ENCODE measurements at regions not wholly inside any gene's neighbourhood (a gene's known extent, or its start where the extent isn't known, plus 50 kb on each side); places are given as distances from the start of the nearest gene placed in this dataset.
A peak's percentile ranks its signal among the peaks of the same experiment; 100 is the strongest.
"Not testable (repeated sequence)": the region's sequence is repeated elsewhere in the genome, so short reads cannot be mapped to it uniquely, and the experiment has no call there.

DNA sequence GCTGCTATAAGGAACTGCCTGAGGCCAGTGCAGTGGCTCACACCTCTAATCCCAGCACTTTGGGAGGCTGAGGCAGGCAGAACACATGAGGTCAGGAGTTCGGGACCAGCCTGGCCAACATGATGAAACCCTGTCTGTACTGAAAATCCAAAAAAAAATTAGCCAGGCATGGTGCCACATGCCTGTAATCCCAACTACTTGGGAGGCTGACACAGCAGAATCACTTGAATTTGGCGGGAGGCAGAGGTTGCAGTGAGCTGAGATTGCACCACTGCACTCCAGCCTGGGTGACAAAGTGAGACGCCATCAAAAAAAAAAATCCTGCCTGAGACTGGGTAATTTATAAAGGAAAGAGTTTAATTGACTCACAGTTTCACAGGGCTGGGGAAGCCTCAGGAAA, 247.1 kb upstream of the GHR start:
- not testable (repeated sequence) for H3K36me3 ChIP-seq, H3K4me1 ChIP-seq, H3K9me3 ChIP-seq, H3K27ac ChIP-seq, H3K27me3 ChIP-seq, ATAC-seq, H3K4me3 ChIP-seq
- 82 to 89% methylated on average over 2 of the region's 3 CpGs for WGBS, 2 donors (ENCODE audit: low coverage in 1 of 2)
- TF ChIP-seq POLR2AphosphoS5 (IDR thresholded peaks at IDR 0.05): peak; percentile 14

DNA sequence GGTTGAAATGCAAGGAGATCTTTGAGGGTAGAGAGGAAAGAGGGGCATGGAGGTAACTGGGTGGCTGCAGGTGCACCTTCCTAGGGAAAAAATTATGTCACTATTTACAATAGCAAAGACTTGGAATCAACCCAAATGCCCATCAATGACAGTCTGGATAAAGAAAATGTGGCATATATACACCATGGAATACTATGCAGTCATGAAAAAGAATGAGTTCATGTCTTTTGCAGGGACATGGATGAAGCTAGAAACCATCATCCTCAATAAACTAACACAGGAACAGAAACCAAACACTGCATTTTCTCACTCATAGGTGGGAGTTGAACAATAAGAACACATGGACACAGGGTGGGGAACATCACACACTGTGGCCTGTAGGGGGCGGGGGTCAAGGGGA, 243.4 kb upstream of the GHR start:
- not testable (repeated sequence) for H3K36me3 ChIP-seq
- 0% methylated on average over 1 of the region's 1 CpG; no CpG with 5 or more reads in 1 of the 2 donors for WGBS, 2 donors (ENCODE audit: low coverage in 1 of 2)

DNA sequence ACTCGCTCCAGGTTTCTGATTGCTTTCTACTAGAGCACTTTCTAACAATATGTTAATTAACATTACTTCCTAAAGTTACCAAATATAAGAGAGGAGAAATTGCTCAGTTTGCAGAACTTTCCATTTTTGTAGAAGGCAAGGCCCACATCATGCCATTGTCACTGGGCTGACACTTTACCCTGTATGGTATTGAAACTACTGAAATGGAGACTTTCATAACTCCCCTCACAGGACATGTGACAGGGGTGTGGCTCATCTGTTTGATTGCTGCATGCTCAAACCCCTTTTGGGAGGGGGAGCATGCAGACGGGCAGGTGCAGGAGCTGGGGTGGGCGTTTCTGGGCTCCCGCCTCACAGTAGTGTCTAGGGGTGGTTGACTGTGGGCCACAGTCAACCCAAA, 206.3 kb upstream of the GHR start:
- Histone ChIP-seq H3K27ac (no peak overlapping the region), H3K27me3 (no peaks in the 10 kb centered on the region), H3K9me3 (no peaks in the 10 kb centered on the region), H3K36me3 (no peaks in the 10 kb centered on the region), H3K4me3 (no peak overlapping the region), H3K4me1 (no peaks in the 10 kb centered on the region)
- no peak for ATAC-seq
- TF ChIP-seq, protein P1, sequence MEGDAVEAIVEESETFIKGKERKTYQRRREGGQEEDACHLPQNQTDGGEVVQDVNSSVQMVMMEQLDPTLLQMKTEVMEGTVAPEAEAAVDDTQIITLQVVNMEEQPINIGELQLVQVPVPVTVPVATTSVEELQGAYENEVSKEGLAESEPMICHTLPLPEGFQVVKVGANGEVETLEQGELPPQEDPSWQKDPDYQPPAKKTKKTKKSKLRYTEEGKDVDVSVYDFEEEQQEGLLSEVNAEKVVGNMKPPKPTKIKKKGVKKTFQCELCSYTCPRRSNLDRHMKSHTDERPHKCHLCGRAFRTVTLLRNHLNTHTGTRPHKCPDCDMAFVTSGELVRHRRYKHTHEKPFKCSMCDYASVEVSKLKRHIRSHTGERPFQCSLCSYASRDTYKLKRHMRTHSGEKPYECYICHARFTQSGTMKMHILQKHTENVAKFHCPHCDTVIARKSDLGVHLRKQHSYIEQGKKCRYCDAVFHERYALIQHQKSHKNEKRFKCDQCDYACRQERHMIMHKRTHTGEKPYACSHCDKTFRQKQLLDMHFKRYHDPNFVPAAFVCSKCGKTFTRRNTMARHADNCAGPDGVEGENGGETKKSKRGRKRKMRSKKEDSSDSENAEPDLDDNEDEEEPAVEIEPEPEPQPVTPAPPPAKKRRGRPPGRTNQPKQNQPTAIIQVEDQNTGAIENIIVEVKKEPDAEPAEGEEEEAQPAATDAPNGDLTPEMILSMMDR (IDR thresholded peaks at IDR 0.05): no peak
- TF ChIP-seq POLR2A (IDR thresholded peaks at IDR 0.05) (no peak), EP300 (IDR thresholded peaks at IDR 0.05) (no peak), POLR2AphosphoS5 (IDR thresholded peaks at IDR 0.05) (no peak)
- WGBS, 2 donors (ENCODE audit: low coverage in 1 of 2): 75 to 100% methylated on average over 1 of the region's 4 CpGs

More for the DNA sequence above, 243.4 kb upstream of the GHR start:
- not testable (repeated sequence) for H3K4me1 ChIP-seq, H3K4me3 ChIP-seq, H3K9me3 ChIP-seq, H3K27ac ChIP-seq, ATAC-seq, H3K27me3 ChIP-seq

DNA sequence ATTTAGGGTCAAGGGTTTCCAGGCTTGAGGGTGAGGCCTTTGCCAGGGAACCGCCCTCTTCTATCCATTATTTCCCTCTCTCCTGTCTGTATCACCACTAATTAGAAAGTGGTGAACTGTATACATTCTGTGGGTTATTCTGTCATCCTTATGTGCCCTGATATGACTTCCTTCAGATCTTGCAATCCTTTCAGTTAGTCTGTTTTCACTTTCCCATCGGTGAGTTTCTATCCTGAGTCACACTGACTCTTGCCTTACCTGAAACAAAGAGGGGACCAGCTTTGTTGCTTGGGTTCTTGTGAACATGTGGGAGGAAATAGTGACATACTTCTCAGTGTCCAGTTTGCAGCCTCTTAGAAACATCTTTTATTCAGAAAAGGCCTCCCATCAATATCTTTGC, 205.4 kb upstream of the GHR start:
- Histone ChIP-seq H3K9me3 (no peaks in the 10 kb centered on the region), H3K27me3 (no peaks in the 10 kb centered on the region), H3K36me3 (no peaks in the 10 kb centered on the region), H3K4me3 (no peak overlapping the region), H3K27ac (no peak overlapping the region), H3K4me1 (no peaks in the 10 kb centered on the region)
- 75 to 94% methylated on average over 2 of the region's 2 CpGs for WGBS, 2 donors (ENCODE audit: low coverage in 1 of 2)
- TF ChIP-seq POLR2A (IDR thresholded peaks at IDR 0.05) (no peak), EP300 (IDR thresholded peaks at IDR 0.05) (no peak), POLR2AphosphoS5 (IDR thresholded peaks at IDR 0.05) (no peak)
- TF ChIP-seq, protein P1 (IDR thresholded peaks at IDR 0.05): no peak
- ATAC-seq: no peak

DNA sequence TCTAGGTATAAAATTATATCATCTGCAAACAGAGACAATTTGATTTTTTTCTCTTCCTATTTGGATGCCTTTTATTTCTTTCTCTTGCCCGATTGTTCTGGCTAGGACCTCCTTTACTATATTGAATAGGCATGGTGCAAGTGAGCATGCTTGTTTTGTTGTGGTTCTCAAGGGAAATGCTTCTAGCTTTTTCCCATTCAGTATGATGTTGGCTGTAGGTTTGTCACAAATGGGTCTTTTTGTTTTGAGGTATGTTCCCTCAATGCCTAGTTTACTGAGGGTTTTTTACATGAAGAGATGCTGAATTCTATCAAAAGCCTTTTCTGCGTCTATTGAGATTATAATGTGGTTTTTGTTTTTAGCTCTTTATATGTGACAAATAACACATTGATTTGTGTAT, 198.2 kb upstream of the GHR start:
- 60 to 84% methylated on average over 2 of the region's 2 CpGs for WGBS, 2 donors (ENCODE audit: low coverage in 1 of 2)
- no peaks in the 10 kb centered on the region for H3K27me3 ChIP-seq
- ATAC-seq: no peak
- no peaks in the 10 kb centered on the region for H3K4me1 ChIP-seq
- no peaks in the 10 kb centered on the region for H3K9me3 ChIP-seq
- no peak for TF ChIP-seq POLR2A (IDR thresholded peaks at IDR 0.05)
- TF ChIP-seq EP300 (IDR thresholded peaks at IDR 0.05): no peak
- TF ChIP-seq, protein P1 (IDR thresholded peaks at IDR 0.05): no peak
- no peak for TF ChIP-seq POLR2AphosphoS5 (IDR thresholded peaks at IDR 0.05)
- H3K4me3 ChIP-seq: no peak overlapping the region
- H3K27ac ChIP-seq: no peak overlapping the region
- no peaks in the 10 kb centered on the region for H3K36me3 ChIP-seq

DNA sequence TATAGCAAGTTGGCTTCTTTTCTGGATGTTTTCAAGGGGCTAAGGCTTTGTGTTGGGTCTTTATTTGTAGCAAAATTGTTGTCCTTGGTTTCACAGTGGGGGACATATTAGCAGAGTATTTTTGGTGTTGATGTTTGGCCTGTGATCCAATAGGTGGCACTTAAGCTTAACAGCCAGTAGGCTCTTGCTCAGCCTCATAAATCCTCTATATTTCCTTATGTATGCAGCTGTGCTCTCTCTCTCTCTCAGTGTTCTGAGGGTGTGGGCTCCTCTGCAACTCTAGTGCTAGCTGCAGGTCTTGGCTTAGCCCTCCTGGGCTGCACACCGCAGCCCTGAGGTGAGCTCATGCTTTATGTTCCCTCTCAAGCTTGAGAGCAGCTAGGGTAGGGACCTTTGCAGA, 195.0 kb upstream of the GHR start:
- Histone ChIP-seq H3K27me3 (no peaks in the 10 kb centered on the region), H3K36me3 (no peaks in the 10 kb centered on the region), H3K4me1 (no peaks in the 10 kb centered on the region), H3K4me3 (no peak overlapping the region), H3K27ac (no peak overlapping the region), H3K9me3 (no peaks in the 10 kb centered on the region)
- TF ChIP-seq POLR2AphosphoS5 (IDR thresholded peaks at IDR 0.05) (no peak), POLR2A (IDR thresholded peaks at IDR 0.05) (no peak), EP300 (IDR thresholded peaks at IDR 0.05) (no peak)
- TF ChIP-seq, protein P1 (IDR thresholded peaks at IDR 0.05): no peak
- ATAC-seq: no peak
- WGBS, 2 donors (ENCODE audit: low coverage in 1 of 2): 100% methylated on average over 1 of the region's 1 CpG; no CpG with 5 or more reads in 1 of the 2 donors
